IMR-90 (cell line): ENCODE measurements at regions not wholly inside any gene's neighbourhood (a gene's known extent, or its start where the extent isn't known, plus 50 kb on each side); places are given as distances from the start of the nearest gene placed in this dataset.

Source experiments
- FOS ChIP-seq: fragments of 150-350 bp; IDR thresholded peaks from 2 replicates; pipeline ENCODE4 v1.6.1; 2016; ENCODE audit warnings: low read depth, low read length
- RFX5 ChIP-seq: IDR thresholded peaks from 2 replicates; pipeline ENCODE4 v1.8.0; 2012; ENCODE audit warnings: low read depth, mild to moderate bottlenecking, low read length, moderate library complexity
- TF ChIP-seq, protein P1 (sequence below): conservative IDR thresholded peaks from 2 replicates; pipeline ENCODE4 v1.5.1; 2012; ENCODE audit warnings: mild to moderate bottlenecking, low read depth, low read length, improper control_type of control experiment

DNA sequence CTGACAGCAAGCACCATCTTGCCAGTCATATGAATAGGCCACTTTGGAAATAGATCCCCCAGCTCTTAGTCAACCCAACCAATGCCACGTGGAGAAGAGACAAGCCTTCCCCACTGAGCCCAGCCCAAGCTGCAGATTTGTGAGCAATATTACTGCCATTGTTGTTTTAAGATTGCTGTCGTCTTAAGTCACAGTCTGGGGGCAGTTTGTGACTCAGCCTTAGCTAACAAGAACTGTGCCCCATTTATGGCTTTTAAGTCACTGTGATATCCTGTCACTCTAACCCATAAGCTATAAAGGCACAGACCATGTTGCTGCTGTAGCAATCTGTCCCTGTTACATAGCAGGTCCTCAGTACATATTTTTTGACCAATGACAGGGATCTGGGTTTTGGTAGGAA, 464.2 kb downstream of the MED13L start:
- TF ChIP-seq, protein P1, sequence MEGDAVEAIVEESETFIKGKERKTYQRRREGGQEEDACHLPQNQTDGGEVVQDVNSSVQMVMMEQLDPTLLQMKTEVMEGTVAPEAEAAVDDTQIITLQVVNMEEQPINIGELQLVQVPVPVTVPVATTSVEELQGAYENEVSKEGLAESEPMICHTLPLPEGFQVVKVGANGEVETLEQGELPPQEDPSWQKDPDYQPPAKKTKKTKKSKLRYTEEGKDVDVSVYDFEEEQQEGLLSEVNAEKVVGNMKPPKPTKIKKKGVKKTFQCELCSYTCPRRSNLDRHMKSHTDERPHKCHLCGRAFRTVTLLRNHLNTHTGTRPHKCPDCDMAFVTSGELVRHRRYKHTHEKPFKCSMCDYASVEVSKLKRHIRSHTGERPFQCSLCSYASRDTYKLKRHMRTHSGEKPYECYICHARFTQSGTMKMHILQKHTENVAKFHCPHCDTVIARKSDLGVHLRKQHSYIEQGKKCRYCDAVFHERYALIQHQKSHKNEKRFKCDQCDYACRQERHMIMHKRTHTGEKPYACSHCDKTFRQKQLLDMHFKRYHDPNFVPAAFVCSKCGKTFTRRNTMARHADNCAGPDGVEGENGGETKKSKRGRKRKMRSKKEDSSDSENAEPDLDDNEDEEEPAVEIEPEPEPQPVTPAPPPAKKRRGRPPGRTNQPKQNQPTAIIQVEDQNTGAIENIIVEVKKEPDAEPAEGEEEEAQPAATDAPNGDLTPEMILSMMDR = no peak
- TF ChIP-seq FOS (no peak), RFX5 (no peak)
